ENCODE measurements at regions not wholly inside any gene's neighbourhood (a gene's known extent, or its start where the extent isn't known, plus 50 kb on each side); places are given as distances from the start of the nearest gene placed in this dataset.
"Not testable (repeated sequence)": the region's sequence is repeated elsewhere in the genome, so short reads cannot be mapped to it uniquely, and the experiment has no call there.

- Mint-ChIP-seq H3K4me1 (peaks cover 26% of the 10 kb centered on the region), H3K36me3 (ENCODE audit: low read depth) (peaks cover 7% of the 10 kb centered on the region), H3K27ac (no peak overlapping the region), H3K4me3 (no peak overlapping the region), H3K27me3 (ENCODE audit: low read depth, poor library complexity) (no peaks in the 10 kb centered on the region), H3K9me3 (peaks cover 5% of the 10 kb centered on the region)
- no peak for TF ChIP-seq CTCF (IDR thresholded peaks at IDR 0.05)
- DNase-seq, result no peak
These were observed 160.8 kb downstream of the DEPDC1B start for GRCh38 chr5:60538955-60539866.

GRCh38 chr5:60538426-60538825 lies 161.5 kb downstream of the DEPDC1B start:
- Mint-ChIP-seq H3K27me3 (ENCODE audit: low read depth, poor library complexity) (no peaks in the 10 kb centered on the region), H3K27ac (no peak overlapping the region), H3K9me3 (peaks cover 5% of the 10 kb centered on the region), H3K4me3 (no peak overlapping the region), H3K36me3 (ENCODE audit: low read depth) (peaks cover 12% of the 10 kb centered on the region), H3K4me1 (peaks cover 26% of the 10 kb centered on the region)
- DNase-seq, result no peak
- no peak for TF ChIP-seq CTCF (IDR thresholded peaks at IDR 0.05)

GRCh38 chr5:60535951-60536350 lies 164.0 kb downstream of the DEPDC1B start:
- peaks cover 12% of the 10 kb centered on the region for H3K36me3 Mint-ChIP-seq (ENCODE audit: low read depth)
- no peak for DNase-seq
- no peaks in the 10 kb centered on the region for H3K27me3 Mint-ChIP-seq (ENCODE audit: low read depth, poor library complexity)
- no peak overlapping the region for H3K27ac Mint-ChIP-seq
- H3K4me3 Mint-ChIP-seq, result no peak overlapping the region
- H3K9me3 Mint-ChIP-seq, result peaks cover 5% of the 10 kb centered on the region
- no peak for TF ChIP-seq CTCF (IDR thresholded peaks at IDR 0.05)
- peaks cover 12% of the 10 kb centered on the region for H3K4me1 Mint-ChIP-seq

GRCh38 chr5:60535198-60535597 lies 164.8 kb downstream of the DEPDC1B start:
- H3K4me1 Mint-ChIP-seq, result peaks cover 4% of the 10 kb centered on the region
- peaks cover 5% of the 10 kb centered on the region for H3K9me3 Mint-ChIP-seq
- peaks cover 12% of the 10 kb centered on the region for H3K36me3 Mint-ChIP-seq (ENCODE audit: low read depth)
- TF ChIP-seq CTCF (IDR thresholded peaks at IDR 0.05), result no peak
- H3K27ac Mint-ChIP-seq, result no peak overlapping the region
- H3K27me3 Mint-ChIP-seq (ENCODE audit: low read depth, poor library complexity), result no peaks in the 10 kb centered on the region
- no peak for DNase-seq
- no peak overlapping the region for H3K4me3 Mint-ChIP-seq

- H3K9me3 Mint-ChIP-seq, result peaks cover 7% of the 10 kb centered on the region
- peaks cover 12% of the 10 kb centered on the region for H3K36me3 Mint-ChIP-seq (ENCODE audit: low read depth)
- no peak overlapping the region for H3K27ac Mint-ChIP-seq
- no peak overlapping the region for H3K4me3 Mint-ChIP-seq
- no peak for TF ChIP-seq CTCF (IDR thresholded peaks at IDR 0.05)
- DNase-seq, result no peak
- H3K4me1 Mint-ChIP-seq, result no peaks in the 10 kb centered on the region
- H3K27me3 Mint-ChIP-seq (ENCODE audit: low read depth, poor library complexity), result no peaks in the 10 kb centered on the region
These were observed 166.2 kb downstream of the DEPDC1B start for GRCh38 chr5:60533789-60534188.

- H3K36me3 Mint-ChIP-seq (ENCODE audit: low read depth), result peaks cover 12% of the 10 kb centered on the region
- not testable (repeated sequence) for H3K4me1 Mint-ChIP-seq; H3K27ac Mint-ChIP-seq; H3K4me3 Mint-ChIP-seq; DNase-seq; H3K27me3 Mint-ChIP-seq (ENCODE audit: low read depth, poor library complexity); H3K9me3 Mint-ChIP-seq
These were observed 167.2 kb downstream of the DEPDC1B start for GRCh38 chr5:60532796-60533195.

- not testable (repeated sequence) for H3K4me1 Mint-ChIP-seq; H3K9me3 Mint-ChIP-seq; DNase-seq; H3K4me3 Mint-ChIP-seq; H3K27me3 Mint-ChIP-seq (ENCODE audit: low read depth, poor library complexity); H3K27ac Mint-ChIP-seq
- peaks cover 12% of the 10 kb centered on the region for H3K36me3 Mint-ChIP-seq (ENCODE audit: low read depth)
These were observed 169.7 kb downstream of the DEPDC1B start for GRCh38 chr5:60530144-60530848.
